Neural progenitor cell (in vitro differentiated cells): ENCODE measurements at regions not wholly inside any gene's neighbourhood (a gene's known extent, or its start where the extent isn't known, plus 50 kb on each side); places are given as distances from the start of the nearest gene placed in this dataset.

Source experiments
- EZH2 ChIP-seq: fragments of 200-600 bp; sonication (generic); IDR thresholded peaks from 2 replicates; pipeline ENCODE4 v1.6.1; 2017; ENCODE audit warnings: antibody characterized with exemption, mild to moderate bottlenecking, moderate library complexity
- EZH2phosphoT487 ChIP-seq: fragments of 200-600 bp; sonication (generic); IDR thresholded peaks from 2 replicates; pipeline ENCODE4 v1.6.1; 2017; ENCODE audit warnings: antibody characterized with exemption
- TF ChIP-seq, protein P1 (sequence below): fragments of 200-600 bp; sonication (generic); IDR thresholded peaks from 2 replicates; pipeline ENCODE4 v1.5.1; 2017; ENCODE audit warnings: antibody characterized with exemption, mild to moderate bottlenecking

DNA sequence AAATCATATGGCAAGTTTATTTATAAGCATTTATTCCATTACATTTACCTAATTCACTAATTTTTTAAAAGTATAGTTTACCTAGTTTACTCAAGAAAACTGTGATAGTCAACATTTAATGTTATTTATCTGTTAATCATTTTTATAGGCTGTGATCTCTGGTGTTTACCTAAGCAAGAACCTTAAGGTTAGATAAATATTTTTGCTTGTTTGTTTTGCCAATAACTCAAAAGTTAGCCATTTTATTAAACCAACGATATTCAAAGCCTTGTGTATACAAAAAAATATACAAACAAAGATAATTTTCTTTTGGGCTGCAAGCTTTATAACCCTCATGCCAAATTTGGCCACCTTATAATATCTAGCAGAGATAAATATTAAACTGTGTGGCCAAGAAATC is 157.3 kb downstream of the SLCO1B3 start:
- TF ChIP-seq, protein P1, sequence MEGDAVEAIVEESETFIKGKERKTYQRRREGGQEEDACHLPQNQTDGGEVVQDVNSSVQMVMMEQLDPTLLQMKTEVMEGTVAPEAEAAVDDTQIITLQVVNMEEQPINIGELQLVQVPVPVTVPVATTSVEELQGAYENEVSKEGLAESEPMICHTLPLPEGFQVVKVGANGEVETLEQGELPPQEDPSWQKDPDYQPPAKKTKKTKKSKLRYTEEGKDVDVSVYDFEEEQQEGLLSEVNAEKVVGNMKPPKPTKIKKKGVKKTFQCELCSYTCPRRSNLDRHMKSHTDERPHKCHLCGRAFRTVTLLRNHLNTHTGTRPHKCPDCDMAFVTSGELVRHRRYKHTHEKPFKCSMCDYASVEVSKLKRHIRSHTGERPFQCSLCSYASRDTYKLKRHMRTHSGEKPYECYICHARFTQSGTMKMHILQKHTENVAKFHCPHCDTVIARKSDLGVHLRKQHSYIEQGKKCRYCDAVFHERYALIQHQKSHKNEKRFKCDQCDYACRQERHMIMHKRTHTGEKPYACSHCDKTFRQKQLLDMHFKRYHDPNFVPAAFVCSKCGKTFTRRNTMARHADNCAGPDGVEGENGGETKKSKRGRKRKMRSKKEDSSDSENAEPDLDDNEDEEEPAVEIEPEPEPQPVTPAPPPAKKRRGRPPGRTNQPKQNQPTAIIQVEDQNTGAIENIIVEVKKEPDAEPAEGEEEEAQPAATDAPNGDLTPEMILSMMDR, result no peak
- TF ChIP-seq EZH2, result no peak
- no peak for TF ChIP-seq EZH2phosphoT487
